ENCODE measurements at regions not wholly inside any gene's neighbourhood (a gene's known extent, or its start where the extent isn't known, plus 50 kb on each side); places are given as distances from the start of the nearest gene placed in this dataset.
"Not testable (repeated sequence)": the region's sequence is repeated elsewhere in the genome, so short reads cannot be mapped to it uniquely, and the experiment has no call there.

GRCh38 chr5:53250201-53250550, 140.6 kb upstream of the MOCS2 start:
- H3K4me1 ChIP-seq (ENCODE audit: insufficient read depth, low read length), result no peaks in the 10 kb centered on the region
- H3K9ac ChIP-seq (ENCODE audit: low read depth, low read length), result no peak overlapping the region
- 90% methylated on average over 2 of the region's 2 CpGs for WGBS
- H3K4me3 ChIP-seq (ENCODE audit: low read length), result no peak overlapping the region
- no peaks in the 10 kb centered on the region for H3K9me3 ChIP-seq (ENCODE audit: insufficient read depth, low read depth, low read length)
- no peaks in the 10 kb centered on the region for H3K27me3 ChIP-seq (ENCODE audit: insufficient read depth, low read length)
- no peaks in the 10 kb centered on the region for H3K36me3 ChIP-seq (ENCODE audit: insufficient read depth, low read length)
- H3K27ac ChIP-seq (ENCODE audit: low read depth, low read length), result no peak overlapping the region

GRCh38 chr5:53253421-53253871, 143.9 kb upstream of the MOCS2 start:
- Histone ChIP-seq H3K36me3 (ENCODE audit: insufficient read depth, low read length) (no peaks in the 10 kb centered on the region), H3K4me1 (ENCODE audit: insufficient read depth, low read length) (no peaks in the 10 kb centered on the region), H3K4me3 (ENCODE audit: low read length) (no peak overlapping the region), H3K9me3 (ENCODE audit: insufficient read depth, low read depth, low read length) (no peaks in the 10 kb centered on the region), H3K27ac (ENCODE audit: low read depth, low read length) (no peak overlapping the region), H3K9ac (ENCODE audit: low read depth, low read length) (no peak overlapping the region), H3K27me3 (ENCODE audit: insufficient read depth, low read length) (no peaks in the 10 kb centered on the region)
- WGBS, result 92% methylated on average over 2 of the region's 2 CpGs

GRCh38 chr5:53256746-53257145, 147.2 kb upstream of the MOCS2 start:
- Histone ChIP-seq H3K9ac (ENCODE audit: low read depth, low read length) (no peak overlapping the region), H3K27me3 (ENCODE audit: insufficient read depth, low read length) (no peaks in the 10 kb centered on the region), H3K4me1 (ENCODE audit: insufficient read depth, low read length) (no peaks in the 10 kb centered on the region), H3K36me3 (ENCODE audit: insufficient read depth, low read length) (no peaks in the 10 kb centered on the region), H3K27ac (ENCODE audit: low read depth, low read length) (no peak overlapping the region), H3K9me3 (ENCODE audit: insufficient read depth, low read depth, low read length) (no peaks in the 10 kb centered on the region), H3K4me3 (ENCODE audit: low read length) (no peak overlapping the region)
- WGBS, result 85% methylated on average over 5 of the region's 5 CpGs

- Histone ChIP-seq H3K9ac (ENCODE audit: low read depth, low read length) (no peak overlapping the region), H3K36me3 (ENCODE audit: insufficient read depth, low read length) (no peaks in the 10 kb centered on the region), H3K27ac (ENCODE audit: low read depth, low read length) (no peak overlapping the region), H3K27me3 (ENCODE audit: insufficient read depth, low read length) (no peaks in the 10 kb centered on the region), H3K4me3 (ENCODE audit: low read length) (no peak overlapping the region), H3K4me1 (ENCODE audit: insufficient read depth, low read length) (no peaks in the 10 kb centered on the region), H3K9me3 (ENCODE audit: insufficient read depth, low read depth, low read length) (no peaks in the 10 kb centered on the region)
- WGBS, result 100% methylated on average over 1 of the region's 2 CpGs
These were observed 148.3 kb upstream of the MOCS2 start for GRCh38 chr5:53257806-53258373.

GRCh38 chr5:53259176-53259575, 149.6 kb upstream of the MOCS2 start:
- no peaks in the 10 kb centered on the region for H3K9me3 ChIP-seq (ENCODE audit: insufficient read depth, low read depth, low read length)
- no peak overlapping the region for H3K27ac ChIP-seq (ENCODE audit: low read depth, low read length)
- no peak overlapping the region for H3K9ac ChIP-seq (ENCODE audit: low read depth, low read length)
- no peaks in the 10 kb centered on the region for H3K4me1 ChIP-seq (ENCODE audit: insufficient read depth, low read length)
- H3K36me3 ChIP-seq (ENCODE audit: insufficient read depth, low read length), result no peaks in the 10 kb centered on the region
- no peak overlapping the region for H3K4me3 ChIP-seq (ENCODE audit: low read length)
- 97% methylated on average over 1 of the region's 1 CpG for WGBS
- H3K27me3 ChIP-seq (ENCODE audit: insufficient read depth, low read length), result no peaks in the 10 kb centered on the region

- H3K27me3 ChIP-seq (ENCODE audit: insufficient read depth, low read length), result no peaks in the 10 kb centered on the region
- no peak overlapping the region for H3K27ac ChIP-seq (ENCODE audit: low read depth, low read length)
- no peaks in the 10 kb centered on the region for H3K36me3 ChIP-seq (ENCODE audit: insufficient read depth, low read length)
- 100% methylated on average over 1 of the region's 1 CpG for WGBS
- no peaks in the 10 kb centered on the region for H3K4me1 ChIP-seq (ENCODE audit: insufficient read depth, low read length)
- no peak overlapping the region for H3K4me3 ChIP-seq (ENCODE audit: low read length)
- H3K9ac ChIP-seq (ENCODE audit: low read depth, low read length), result no peak overlapping the region
- H3K9me3 ChIP-seq (ENCODE audit: insufficient read depth, low read depth, low read length), result no peaks in the 10 kb centered on the region
These were observed 150.9 kb upstream of the MOCS2 start for GRCh38 chr5:53260446-53260845.

- no peak overlapping the region for H3K4me3 ChIP-seq (ENCODE audit: low read length)
- H3K27ac ChIP-seq (ENCODE audit: low read depth, low read length), result no peak overlapping the region
- WGBS, result 76% methylated on average over 3 of the region's 3 CpGs
- H3K9me3 ChIP-seq (ENCODE audit: insufficient read depth, low read depth, low read length), result no peaks in the 10 kb centered on the region
- H3K9ac ChIP-seq (ENCODE audit: low read depth, low read length), result no peak overlapping the region
- no peaks in the 10 kb centered on the region for H3K36me3 ChIP-seq (ENCODE audit: insufficient read depth, low read length)
- no peaks in the 10 kb centered on the region for H3K4me1 ChIP-seq (ENCODE audit: insufficient read depth, low read length)
- no peaks in the 10 kb centered on the region for H3K27me3 ChIP-seq (ENCODE audit: insufficient read depth, low read length)
These were observed 151.7 kb upstream of the MOCS2 start for GRCh38 chr5:53261245-53261644.

- H3K9me3 ChIP-seq (ENCODE audit: insufficient read depth, low read depth, low read length), result peaks cover 4% of the 10 kb centered on the region
- H3K4me1 ChIP-seq (ENCODE audit: insufficient read depth, low read length), result no peaks in the 10 kb centered on the region
- H3K27me3 ChIP-seq (ENCODE audit: insufficient read depth, low read length), result no peaks in the 10 kb centered on the region
- no peak overlapping the region for H3K4me3 ChIP-seq (ENCODE audit: low read length)
- no peak overlapping the region for H3K9ac ChIP-seq (ENCODE audit: low read depth, low read length)
- no peaks in the 10 kb centered on the region for H3K36me3 ChIP-seq (ENCODE audit: insufficient read depth, low read length)
- no peak overlapping the region for H3K27ac ChIP-seq (ENCODE audit: low read depth, low read length)
- WGBS, result 84% methylated on average over 4 of the region's 4 CpGs
These were observed 152.9 kb upstream of the MOCS2 start for GRCh38 chr5:53262348-53262970.

- H3K36me3 ChIP-seq (ENCODE audit: insufficient read depth, low read length), result no peaks in the 10 kb centered on the region
- H3K27ac ChIP-seq (ENCODE audit: low read depth, low read length), result no peak overlapping the region
- no peak overlapping the region for H3K4me3 ChIP-seq (ENCODE audit: low read length)
- H3K9ac ChIP-seq (ENCODE audit: low read depth, low read length), result no peak overlapping the region
- WGBS, result 94% methylated on average over 1 of the region's 1 CpG
- peaks cover 11% of the 10 kb centered on the region for H3K9me3 ChIP-seq (ENCODE audit: insufficient read depth, low read depth, low read length)
- H3K27me3 ChIP-seq (ENCODE audit: insufficient read depth, low read length), result no peaks in the 10 kb centered on the region
- H3K4me1 ChIP-seq (ENCODE audit: insufficient read depth, low read length), result no peaks in the 10 kb centered on the region
These were observed 153.6 kb upstream of the MOCS2 start for GRCh38 chr5:53263151-53263550.

GRCh38 chr5:53265043-53265442, 155.5 kb upstream of the MOCS2 start:
- Histone ChIP-seq H3K27ac (ENCODE audit: low read depth, low read length) (no peak overlapping the region), H3K36me3 (ENCODE audit: insufficient read depth, low read length) (no peaks in the 10 kb centered on the region), H3K9ac (ENCODE audit: low read depth, low read length) (no peak overlapping the region), H3K4me3 (ENCODE audit: low read length) (no peak overlapping the region), H3K27me3 (ENCODE audit: insufficient read depth, low read length) (no peaks in the 10 kb centered on the region), H3K4me1 (ENCODE audit: insufficient read depth, low read length) (no peaks in the 10 kb centered on the region), H3K9me3 (ENCODE audit: insufficient read depth, low read depth, low read length) (peaks cover 12% of the 10 kb centered on the region)
- 82% methylated on average over 2 of the region's 2 CpGs for whole genome bisulfite sequencing

- WGBS, result 88% methylated on average over 7 of the region's 7 CpGs
- H3K27ac ChIP-seq (ENCODE audit: low read depth, low read length); H3K4me3 ChIP-seq (ENCODE audit: low read length); H3K4me1 ChIP-seq (ENCODE audit: insufficient read depth, low read length); H3K27me3 ChIP-seq (ENCODE audit: insufficient read depth, low read length); H3K9ac ChIP-seq (ENCODE audit: low read depth, low read length); H3K36me3 ChIP-seq (ENCODE audit: insufficient read depth, low read length): not testable (repeated sequence)
- peaks cover 12% of the 10 kb centered on the region for H3K9me3 ChIP-seq (ENCODE audit: insufficient read depth, low read depth, low read length)
These were observed 158.7 kb upstream of the MOCS2 start for GRCh38 chr5:53268241-53268640.

GRCh38 chr5:53275666-53276065, 166.1 kb upstream of the MOCS2 start:
- Histone ChIP-seq H3K27me3 (ENCODE audit: insufficient read depth, low read length) (no peaks in the 10 kb centered on the region), H3K4me3 (ENCODE audit: low read length) (no peak overlapping the region), H3K4me1 (ENCODE audit: insufficient read depth, low read length) (no peaks in the 10 kb centered on the region), H3K9me3 (ENCODE audit: insufficient read depth, low read depth, low read length) (no peaks in the 10 kb centered on the region), H3K27ac (ENCODE audit: low read depth, low read length) (no peak overlapping the region), H3K9ac (ENCODE audit: low read depth, low read length) (no peak overlapping the region), H3K36me3 (ENCODE audit: insufficient read depth, low read length) (no peaks in the 10 kb centered on the region)
- 75% methylated on average over 1 of the region's 1 CpG for WGBS

All from HUES64 (cell line).